ENCODE measurements at regions not wholly inside any gene's neighbourhood (a gene's known extent, or its start where the extent isn't known, plus 50 kb on each side); places are given as distances from the start of the nearest gene placed in this dataset.

DNA sequence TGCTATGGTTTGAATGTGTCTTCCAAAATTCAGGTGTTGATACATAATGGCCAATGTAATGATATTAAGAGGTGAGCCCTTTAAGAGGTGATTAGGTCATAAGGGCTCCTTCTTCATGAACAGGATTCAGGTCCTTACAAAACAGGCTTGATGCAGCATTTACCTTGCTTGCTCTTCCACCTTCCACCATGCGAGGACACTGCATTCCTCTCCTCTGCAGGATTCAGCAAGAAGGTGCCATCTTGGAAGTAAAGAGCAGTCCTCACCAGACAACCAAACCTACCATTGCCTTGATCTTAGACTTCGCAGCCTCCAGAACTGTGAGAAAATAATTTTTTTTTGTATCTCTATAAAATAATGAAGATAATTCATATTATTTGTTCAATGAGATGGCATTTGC lies 314.0 kb upstream of the SMARCA2 start:
- no peak for TF ChIP-seq ZNF274 (IDR thresholded peaks at IDR 0.05; ENCODE audit: low read depth, low read length)
- TF ChIP-seq SUZ12 (IDR thresholded peaks at IDR 0.05; ENCODE audit: extremely low read depth, insufficient read depth, insufficient read length) = no peak
- no peak for TF ChIP-seq YY1 (IDR thresholded peaks at IDR 0.05; ENCODE audit: insufficient read depth, insufficient read length)

All from NT2/D1 (cell line).